ENCODE measurements at regions not wholly inside any gene's neighbourhood (a gene's known extent, or its start where the extent isn't known, plus 50 kb on each side); places are given as distances from the start of the nearest gene placed in this dataset.

- no peaks in the 10 kb centered on the region for H4K20me1 ChIP-seq (ENCODE audit: low read depth, low read length)
- no peak overlapping the region for H3K27ac ChIP-seq (ENCODE audit: low read depth, low read length)
- no peaks in the 10 kb centered on the region for H3K36me3 ChIP-seq (ENCODE audit: low read length)
- no peaks in the 10 kb centered on the region for H3K27me3 ChIP-seq (ENCODE audit: low read length)
- no peak overlapping the region for H2AFZ ChIP-seq (ENCODE audit: low read depth, low read length, severe bottlenecking)
- H3K79me2 ChIP-seq (ENCODE audit: insufficient read depth, low read length): no peaks in the 10 kb centered on the region
- no peaks in the 10 kb centered on the region for H3K9me2 ChIP-seq (replicated peaks; ENCODE audit: insufficient read depth, low read length)
- H3K4me3 ChIP-seq (ENCODE audit: insufficient read depth, low read length, poor library complexity, severe bottlenecking): no peak overlapping the region
- H3K9ac ChIP-seq (ENCODE audit: low read length): no peak overlapping the region
- no peak overlapping the region for H3K4me2 ChIP-seq (ENCODE audit: low read depth, low read length, poor library complexity, severe bottlenecking)
- H3K9me3 ChIP-seq (ENCODE audit: insufficient read depth, low read length): no peaks in the 10 kb centered on the region
- no peak for TF ChIP-seq CTCF (IDR thresholded peaks at IDR 0.05; ENCODE audit: insufficient read depth, low read length, poor library complexity, severe bottlenecking)
- TF ChIP-seq EZH2phosphoT487 (conservative IDR thresholded peaks at IDR 0.05; ENCODE audit: low read length): no peak
- H3F3A ChIP-seq (ENCODE audit: insufficient read depth): no peaks in the 10 kb centered on the region
Observed at GRCh38 chr3:6260551-6261191, 600.2 kb upstream of the GRM7 start.

- H4K20me1 ChIP-seq (ENCODE audit: low read depth, low read length): no peaks in the 10 kb centered on the region
- H2AFZ ChIP-seq (ENCODE audit: low read depth, low read length, severe bottlenecking): no peak overlapping the region
- no peaks in the 10 kb centered on the region for H3K36me3 ChIP-seq (ENCODE audit: low read length)
- no peaks in the 10 kb centered on the region for H3F3A ChIP-seq (ENCODE audit: insufficient read depth)
- no peak for TF ChIP-seq CTCF (IDR thresholded peaks at IDR 0.05; ENCODE audit: insufficient read depth, low read length, poor library complexity, severe bottlenecking)
- TF ChIP-seq EZH2phosphoT487 (conservative IDR thresholded peaks at IDR 0.05; ENCODE audit: low read length): no peak
- H3K9me3 ChIP-seq (ENCODE audit: insufficient read depth, low read length): no peaks in the 10 kb centered on the region
- H3K9me2 ChIP-seq (replicated peaks; ENCODE audit: insufficient read depth, low read length): no peaks in the 10 kb centered on the region
- no peaks in the 10 kb centered on the region for H3K27me3 ChIP-seq (ENCODE audit: low read length)
- H3K9ac ChIP-seq (ENCODE audit: low read length): no peak overlapping the region
- no peaks in the 10 kb centered on the region for H3K79me2 ChIP-seq (ENCODE audit: insufficient read depth, low read length)
- no peak overlapping the region for H3K4me2 ChIP-seq (ENCODE audit: low read depth, low read length, poor library complexity, severe bottlenecking)
- no peak overlapping the region for H3K27ac ChIP-seq (ENCODE audit: low read depth, low read length)
- no peak overlapping the region for H3K4me3 ChIP-seq (ENCODE audit: insufficient read depth, low read length, poor library complexity, severe bottlenecking)
Observed at GRCh38 chr3:6262010-6262409, 598.9 kb upstream of the GRM7 start.

- Histone ChIP-seq H3K36me3 (ENCODE audit: low read length) (no peaks in the 10 kb centered on the region), H3K27me3 (ENCODE audit: low read length) (no peaks in the 10 kb centered on the region), H2AFZ (ENCODE audit: low read depth, low read length, severe bottlenecking) (no peak overlapping the region), H3K4me2 (ENCODE audit: low read depth, low read length, poor library complexity, severe bottlenecking) (no peak overlapping the region), H3F3A (ENCODE audit: insufficient read depth) (no peaks in the 10 kb centered on the region), H3K4me3 (ENCODE audit: insufficient read depth, low read length, poor library complexity, severe bottlenecking) (no peak overlapping the region), H3K27ac (ENCODE audit: low read depth, low read length) (no peak overlapping the region), H3K79me2 (ENCODE audit: insufficient read depth, low read length) (no peaks in the 10 kb centered on the region), H3K9ac (ENCODE audit: low read length) (no peak overlapping the region), H3K9me2 (replicated peaks; ENCODE audit: insufficient read depth, low read length) (no peaks in the 10 kb centered on the region), H3K9me3 (ENCODE audit: insufficient read depth, low read length) (no peaks in the 10 kb centered on the region), H4K20me1 (ENCODE audit: low read depth, low read length) (no peaks in the 10 kb centered on the region)
- TF ChIP-seq CTCF (IDR thresholded peaks at IDR 0.05; ENCODE audit: insufficient read depth, low read length, poor library complexity, severe bottlenecking) (no peak), EZH2phosphoT487 (conservative IDR thresholded peaks at IDR 0.05; ENCODE audit: low read length) (no peak)
Observed at GRCh38 chr3:6264036-6264435, 596.9 kb upstream of the GRM7 start.
